Uterus (tissue), 2 donors: ENCODE measurements at regions not wholly inside any gene's neighbourhood (a gene's known extent, or its start where the extent isn't known, plus 50 kb on each side); places are given as distances from the start of the nearest gene placed in this dataset.

Source experiments
- POLR2A ChIP-seq, 2 donors: fragments of 450-650 bp; IDR thresholded peaks; one replicate each; pipeline ENCODE4 v1.6.1; 2016; ENCODE audit warnings: antibody characterized with exemption in 2 of 2, mild to moderate bottlenecking in 1 of 2, moderate library complexity in 1 of 2
- TF ChIP-seq, protein P1 (sequence below), 4 experiments: fragments of 200-600 bp in 2 of 4; fragments of 450-650 bp in 2 of 4; sonication (generic) in 2 of 4; IDR thresholded peaks; one replicate each; pipeline ENCODE4 v1.5.1; 2016 to 2019; ENCODE audit warnings: antibody characterized with exemption in 4 of 4, mild to moderate bottlenecking in 2 of 4, moderate library complexity in 1 of 4

DNA sequence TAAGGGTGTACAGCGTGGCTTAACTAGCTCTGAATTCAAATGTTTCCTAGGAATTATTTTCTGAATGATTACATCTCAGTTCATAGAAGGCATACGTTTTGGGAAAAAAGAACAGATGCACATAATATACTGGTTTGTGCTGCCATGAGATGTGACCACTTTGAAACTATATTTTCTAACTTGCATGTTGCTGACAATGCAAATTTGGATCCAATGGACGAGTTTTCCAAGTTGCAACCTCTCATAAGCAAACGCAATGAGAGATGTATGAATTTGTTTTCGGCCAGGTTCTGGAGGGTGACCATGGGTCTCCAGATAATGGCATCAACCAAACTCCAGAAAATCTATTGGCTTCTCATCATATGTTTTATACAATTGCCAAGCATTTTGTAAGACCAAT lies 1445.4 kb downstream of the AACS start:
- TF ChIP-seq, protein P1, sequence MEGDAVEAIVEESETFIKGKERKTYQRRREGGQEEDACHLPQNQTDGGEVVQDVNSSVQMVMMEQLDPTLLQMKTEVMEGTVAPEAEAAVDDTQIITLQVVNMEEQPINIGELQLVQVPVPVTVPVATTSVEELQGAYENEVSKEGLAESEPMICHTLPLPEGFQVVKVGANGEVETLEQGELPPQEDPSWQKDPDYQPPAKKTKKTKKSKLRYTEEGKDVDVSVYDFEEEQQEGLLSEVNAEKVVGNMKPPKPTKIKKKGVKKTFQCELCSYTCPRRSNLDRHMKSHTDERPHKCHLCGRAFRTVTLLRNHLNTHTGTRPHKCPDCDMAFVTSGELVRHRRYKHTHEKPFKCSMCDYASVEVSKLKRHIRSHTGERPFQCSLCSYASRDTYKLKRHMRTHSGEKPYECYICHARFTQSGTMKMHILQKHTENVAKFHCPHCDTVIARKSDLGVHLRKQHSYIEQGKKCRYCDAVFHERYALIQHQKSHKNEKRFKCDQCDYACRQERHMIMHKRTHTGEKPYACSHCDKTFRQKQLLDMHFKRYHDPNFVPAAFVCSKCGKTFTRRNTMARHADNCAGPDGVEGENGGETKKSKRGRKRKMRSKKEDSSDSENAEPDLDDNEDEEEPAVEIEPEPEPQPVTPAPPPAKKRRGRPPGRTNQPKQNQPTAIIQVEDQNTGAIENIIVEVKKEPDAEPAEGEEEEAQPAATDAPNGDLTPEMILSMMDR (IDR thresholded peaks at IDR 0.05), result no peak
- TF ChIP-seq POLR2A (IDR thresholded peaks at IDR 0.05), result no peak
